Naive thymus-derived CD8-positive, alpha-beta T cell (primary cell): ENCODE measurements at regions not wholly inside any gene's neighbourhood (a gene's known extent, or its start where the extent isn't known, plus 50 kb on each side); places are given as distances from the start of the nearest gene placed in this dataset.

Experiments used
- ATAC-seq, 2 donors: fragments of 150-1000 bp; cut with Tn5 transposase in 1 of 2; sonication (Bioruptor Pico), chemical (Tn5 transposase) in 1 of 2; 1 replicate in 1 of 2; 2 replicates in 1 of 2; pipeline ENCODE4 v1.10.0; 2021; ENCODE audit warnings: mild to moderate bottlenecking in 2 of 2, moderate library complexity in 2 of 2
- POLR2A ChIA-PET: fragments of 350-600 bp; sonication (Branson Sonifier 250); formaldehyde crosslinking; loops from one replicate; lab custom pipeline; 2021; ENCODE audit warnings: antibody characterized with exemption; lab: Charles Lee
- DNase-seq, 10 donors: peaks; one replicate each; pipeline versions ENCODE4 v3.0.0 to v3.0.0-alpha.2; 2020 to 2022
- H3K27ac Mint-ChIP-seq, 10 donors: one replicate each; pipeline ENCODE4 v1.8.0; 2020 to 2022; ENCODE audit warnings: mild to moderate bottlenecking in 10 of 10, mixed read lengths in 10 of 10, moderate library complexity in 4 of 10, inconsistent platforms in 1 of 10
- H3K27me3 Mint-ChIP-seq, 5 donors: one replicate each; pipeline ENCODE4 v1.8.0; 2021 to 2022; ENCODE audit warnings: mixed read lengths in 5 of 5
- H3K36me3 Mint-ChIP-seq, 3 donors: one replicate each; pipeline ENCODE4 v1.8.0; 2020 to 2022; ENCODE audit warnings: mixed read lengths in 3 of 3, mild to moderate bottlenecking in 2 of 3, inconsistent platforms in 1 of 3
- H3K4me1 Mint-ChIP-seq, 4 donors: one replicate each; pipeline ENCODE4 v1.8.0; 2021 to 2022; ENCODE audit warnings: mixed read lengths in 4 of 4
- H3K4me3 Mint-ChIP-seq, 10 donors: one replicate each; pipeline ENCODE4 v1.8.0; 2020 to 2022; ENCODE audit warnings: mild to moderate bottlenecking in 10 of 10, mixed read lengths in 10 of 10, moderate library complexity in 6 of 10, inconsistent platforms in 1 of 10
- H3K9me3 Mint-ChIP-seq, 9 donors: one replicate each; pipeline ENCODE4 v1.8.0; 2020 to 2022; ENCODE audit warnings: mixed read lengths in 9 of 9, mild to moderate bottlenecking in 3 of 9, inconsistent platforms in 1 of 9, moderate library complexity in 1 of 9

GRCh38 chr18:39786477-39786876 is 2168.6 kb upstream of the PIK3C3 start:
- H3K9me3 Mint-ChIP-seq = peaks cover 0 to 2% (median 0%) of the 10 kb centered on the region in 9 donors
- H3K4me3 Mint-ChIP-seq = no peak overlapping the region
- H3K4me1 Mint-ChIP-seq = no peaks in the 10 kb centered on the region
- ATAC-seq (no peak), DNase-seq (no peak)
- POLR2A ChIA-PET = no interaction called here
- no peaks in the 10 kb centered on the region for H3K36me3 Mint-ChIP-seq
- H3K27me3 Mint-ChIP-seq = no peaks in the 10 kb centered on the region
- no peak overlapping the region for H3K27ac Mint-ChIP-seq

GRCh38 chr18:39784541-39784940 is 2170.5 kb upstream of the PIK3C3 start:
- POLR2A ChIA-PET = no interaction called here
- no peaks in the 10 kb centered on the region for H3K27me3 Mint-ChIP-seq
- H3K9me3 Mint-ChIP-seq = peaks cover 0 to 4% (median 0%) of the 10 kb centered on the region in 9 donors
- no peak for ATAC-seq
- no peak for DNase-seq
- no peaks in the 10 kb centered on the region for H3K36me3 Mint-ChIP-seq
- no peak overlapping the region for H3K27ac Mint-ChIP-seq
- no peak overlapping the region for H3K4me3 Mint-ChIP-seq
- no peaks in the 10 kb centered on the region for H3K4me1 Mint-ChIP-seq

GRCh38 chr18:39781565-39781964 is 2173.5 kb upstream of the PIK3C3 start:
- peaks cover 0 to 8% (median 0%) of the 10 kb centered on the region in 9 donors for H3K9me3 Mint-ChIP-seq
- POLR2A ChIA-PET = no interaction called here
- ATAC-seq (no peak), DNase-seq (no peak)
- no peak overlapping the region for H3K4me3 Mint-ChIP-seq
- no peaks in the 10 kb centered on the region for H3K27me3 Mint-ChIP-seq
- no peak overlapping the region for H3K27ac Mint-ChIP-seq
- H3K4me1 Mint-ChIP-seq = peaks cover 0 to 1% (median 0%) of the 10 kb centered on the region in 4 donors
- no peaks in the 10 kb centered on the region for H3K36me3 Mint-ChIP-seq

- peaks cover 0 to 8% (median 0%) of the 10 kb centered on the region in 9 donors for H3K9me3 Mint-ChIP-seq
- ATAC-seq (no peak), DNase-seq (no peak)
- H3K27me3 Mint-ChIP-seq = no peaks in the 10 kb centered on the region
- no peak overlapping the region for H3K27ac Mint-ChIP-seq
- H3K4me3 Mint-ChIP-seq = no peak overlapping the region
- H3K36me3 Mint-ChIP-seq = no peaks in the 10 kb centered on the region
- peaks cover 0 to 1% (median 0%) of the 10 kb centered on the region in 4 donors for H3K4me1 Mint-ChIP-seq
- POLR2A ChIA-PET = no interaction called here
Measured at GRCh38 chr18:39780774-39781173, 2174.3 kb upstream of the PIK3C3 start.

- Mint-ChIP-seq H3K9me3 (peaks cover 0 to 8% (median 0%) of the 10 kb centered on the region in 9 donors), H3K4me1 (peaks cover 0 to 1% (median 0%) of the 10 kb centered on the region in 4 donors), H3K27me3 (no peaks in the 10 kb centered on the region), H3K36me3 (no peaks in the 10 kb centered on the region), H3K27ac (no peak overlapping the region), H3K4me3 (no peak overlapping the region)
- no peak for ATAC-seq
- POLR2A ChIA-PET = no interaction called here
- DNase-seq = no peak
Measured at GRCh38 chr18:39779926-39780325, 2175.1 kb upstream of the PIK3C3 start.

GRCh38 chr18:39776766-39777165 is 2178.3 kb upstream of the PIK3C3 start:
- Mint-ChIP-seq H3K36me3 (no peaks in the 10 kb centered on the region), H3K9me3 (peaks cover 0 to 8% (median 0%) of the 10 kb centered on the region in 9 donors), H3K4me1 (peaks cover 0 to 1% (median 0%) of the 10 kb centered on the region in 4 donors), H3K27ac (no peak overlapping the region), H3K27me3 (no peaks in the 10 kb centered on the region), H3K4me3 (no peak overlapping the region)
- POLR2A ChIA-PET = no interaction called here
- ATAC-seq = no peak
- no peak for DNase-seq

GRCh38 chr18:39774957-39775598 is 2180.0 kb upstream of the PIK3C3 start:
- Mint-ChIP-seq H3K27ac (no peak overlapping the region), H3K27me3 (no peaks in the 10 kb centered on the region), H3K9me3 (peaks cover 0 to 8% (median 0%) of the 10 kb centered on the region in 9 donors), H3K4me3 (no peak overlapping the region), H3K4me1 (peaks cover 0 to 1% (median 0%) of the 10 kb centered on the region in 4 donors), H3K36me3 (no peaks in the 10 kb centered on the region)
- POLR2A ChIA-PET = no interaction called here
- no peak for ATAC-seq
- DNase-seq = no peak

- Mint-ChIP-seq H3K27me3 (no peaks in the 10 kb centered on the region), H3K36me3 (no peaks in the 10 kb centered on the region), H3K27ac (no peak overlapping the region), H3K4me1 (no peaks in the 10 kb centered on the region), H3K4me3 (no peak overlapping the region), H3K9me3 (peaks cover 0 to 8% (median 0%) of the 10 kb centered on the region in 9 donors)
- no peak for ATAC-seq
- POLR2A ChIA-PET = no interaction called here
- DNase-seq = no peak
Measured at GRCh38 chr18:39773646-39774045, 2181.4 kb upstream of the PIK3C3 start.

GRCh38 chr18:39772155-39772919 is 2182.7 kb upstream of the PIK3C3 start:
- H3K36me3 Mint-ChIP-seq = no peaks in the 10 kb centered on the region
- H3K9me3 Mint-ChIP-seq = peaks cover 0 to 8% (median 0%) of the 10 kb centered on the region in 9 donors
- no peak for DNase-seq
- no peaks in the 10 kb centered on the region for H3K27me3 Mint-ChIP-seq
- no peaks in the 10 kb centered on the region for H3K4me1 Mint-ChIP-seq
- no peak for ATAC-seq
- no peak overlapping the region for H3K4me3 Mint-ChIP-seq
- no peak overlapping the region for H3K27ac Mint-ChIP-seq
- POLR2A ChIA-PET = no interaction called here

GRCh38 chr18:39770399-39770798 is 2184.6 kb upstream of the PIK3C3 start:
- Mint-ChIP-seq H3K9me3 (peaks cover 0 to 13% (median 0%) of the 10 kb centered on the region in 9 donors), H3K27ac (no peak overlapping the region), H3K4me3 (no peak overlapping the region), H3K36me3 (no peaks in the 10 kb centered on the region), H3K27me3 (no peaks in the 10 kb centered on the region), H3K4me1 (no peaks in the 10 kb centered on the region)
- DNase-seq = no peak
- POLR2A ChIA-PET = no interaction called here
- ATAC-seq = no peak

GRCh38 chr18:39764873-39765272 is 2190.2 kb upstream of the PIK3C3 start:
- Mint-ChIP-seq H3K27ac (peak overlapping the region in 1 of 10 donors; percentile 5), H3K36me3 (no peaks in the 10 kb centered on the region), H3K9me3 (peaks cover 0 to 20% (median 2%) of the 10 kb centered on the region in 9 donors), H3K27me3 (no peaks in the 10 kb centered on the region), H3K4me1 (no peaks in the 10 kb centered on the region), H3K4me3 (no peak overlapping the region)
- DNase-seq = no peak
- ATAC-seq = no peak
- POLR2A ChIA-PET = no interaction called here

- no peak overlapping the region for H3K27ac Mint-ChIP-seq
- no peak overlapping the region for H3K4me3 Mint-ChIP-seq
- POLR2A ChIA-PET = no interaction called here
- DNase-seq (no peak), ATAC-seq (no peak)
- no peaks in the 10 kb centered on the region for H3K27me3 Mint-ChIP-seq
- no peaks in the 10 kb centered on the region for H3K36me3 Mint-ChIP-seq
- H3K4me1 Mint-ChIP-seq = no peaks in the 10 kb centered on the region
- H3K9me3 Mint-ChIP-seq = peaks cover 0 to 16% (median 5%) of the 10 kb centered on the region in 9 donors
Measured at GRCh38 chr18:39761273-39761672, 2193.8 kb upstream of the PIK3C3 start.

- DNase-seq (no peak), ATAC-seq (no peak)
- POLR2A ChIA-PET = no interaction called here
- Mint-ChIP-seq H3K36me3 (no peaks in the 10 kb centered on the region), H3K27me3 (no peaks in the 10 kb centered on the region), H3K4me1 (no peaks in the 10 kb centered on the region), H3K4me3 (no peak overlapping the region), H3K27ac (no peak overlapping the region), H3K9me3 (peaks cover 0 to 19% (median 8%) of the 10 kb centered on the region in 9 donors)
Measured at GRCh38 chr18:39759926-39760325, 2194.3 kb upstream of the CELF4 start.
